ENCODE measurements at regions not wholly inside any gene's neighbourhood (a gene's known extent, or its start where the extent isn't known, plus 50 kb on each side); places are given as distances from the start of the nearest gene placed in this dataset.

- no peaks in the 10 kb centered on the region for H3K9me3 ChIP-seq
- H3K27ac ChIP-seq, result no peak overlapping the region
- peak; percentile 24 to 37 for DNase-seq
- no peaks in the 10 kb centered on the region for H3K36me3 ChIP-seq
- no peaks in the 10 kb centered on the region for H3K4me1 ChIP-seq
- H3K4me3 ChIP-seq, result no peak overlapping the region
- H3K27me3 ChIP-seq, result no peaks in the 10 kb centered on the region
- intact Hi-C loops (cut with DNase I; ENCODE audit: low total_unique reads), result no loop called here
- TF ChIP-seq CTCF (IDR thresholded peaks at IDR 0.05) (no peak), POLR2A (IDR thresholded peaks at IDR 0.05) (no peak)
These were observed 51.2 kb upstream of the THRB start for GRCh38 chr3:24545887-24546286.

GRCh38 chr3:24548278-24548677 is 53.6 kb upstream of the THRB start:
- Histone ChIP-seq H3K27ac (no peak overlapping the region), H3K27me3 (no peaks in the 10 kb centered on the region), H3K4me1 (no peaks in the 10 kb centered on the region), H3K9me3 (no peaks in the 10 kb centered on the region), H3K4me3 (no peak overlapping the region), H3K36me3 (no peaks in the 10 kb centered on the region)
- no peak for TF ChIP-seq CTCF (IDR thresholded peaks at IDR 0.05)
- TF ChIP-seq POLR2A (IDR thresholded peaks at IDR 0.05), result no peak
- DNase-seq, result no peak
- intact Hi-C loops (cut with DNase I; ENCODE audit: low total_unique reads), result no loop called here

GRCh38 chr3:24550588-24550987 is 55.9 kb upstream of the THRB start:
- Histone ChIP-seq H3K27ac (no peak overlapping the region), H3K9me3 (no peaks in the 10 kb centered on the region), H3K4me1 (no peaks in the 10 kb centered on the region), H3K36me3 (no peaks in the 10 kb centered on the region), H3K4me3 (no peak overlapping the region), H3K27me3 (no peaks in the 10 kb centered on the region)
- TF ChIP-seq POLR2A (IDR thresholded peaks at IDR 0.05) (no peak), CTCF (IDR thresholded peaks at IDR 0.05) (no peak)
- DNase-seq, result no peak
- intact Hi-C loops (cut with DNase I; ENCODE audit: low total_unique reads), result no loop called here

GRCh38 chr3:24551626-24552025 is 57.0 kb upstream of the THRB start:
- no peak for DNase-seq
- no peaks in the 10 kb centered on the region for H3K36me3 ChIP-seq
- no peaks in the 10 kb centered on the region for H3K4me1 ChIP-seq
- H3K9me3 ChIP-seq, result no peaks in the 10 kb centered on the region
- H3K27ac ChIP-seq, result no peak overlapping the region
- no peaks in the 10 kb centered on the region for H3K27me3 ChIP-seq
- intact Hi-C loops (cut with DNase I; ENCODE audit: low total_unique reads), result no loop called here
- TF ChIP-seq CTCF (IDR thresholded peaks at IDR 0.05), result no peak
- no peak for TF ChIP-seq POLR2A (IDR thresholded peaks at IDR 0.05)
- H3K4me3 ChIP-seq, result no peak overlapping the region

GRCh38 chr3:24562895-24563294 is 68.2 kb upstream of the THRB start:
- Histone ChIP-seq H3K4me1 (no peaks in the 10 kb centered on the region), H3K4me3 (no peak overlapping the region), H3K36me3 (no peaks in the 10 kb centered on the region), H3K27me3 (no peaks in the 10 kb centered on the region), H3K27ac (no peak overlapping the region), H3K9me3 (no peaks in the 10 kb centered on the region)
- DNase-seq, result no peak
- intact Hi-C loops (cut with DNase I; ENCODE audit: low total_unique reads), result no loop called here
- TF ChIP-seq POLR2A (IDR thresholded peaks at IDR 0.05), result no peak
- TF ChIP-seq CTCF (IDR thresholded peaks at IDR 0.05), result no peak
